Neural progenitor cell (in vitro differentiated cells): ENCODE measurements at regions not wholly inside any gene's neighbourhood (a gene's known extent, or its start where the extent isn't known, plus 50 kb on each side); places are given as distances from the start of the nearest gene placed in this dataset.

ENCODE experiments used
- DNase-seq: peaks from one replicate; pipeline ENCODE4 v3.0.0-alpha.2; 2016; ENCODE audit warnings: low spot score
- H2AFZ ChIP-seq: fragments of 200-600 bp; sonication (generic); replicated peaks from 2 replicates; pipeline ENCODE4 v1.6.1; 2016; ENCODE audit warnings: antibody characterized with exemption
- H3F3A ChIP-seq: fragments of 200-600 bp; sonication (generic); 2 replicates; pipeline ENCODE4 v1.6.1; 2016; ENCODE audit warnings: antibody characterized with exemption, low read depth
- H3K27ac ChIP-seq: fragments of 200-600 bp; sonication (generic); 2 replicates; pipeline ENCODE4 v1.5.1; 2016; ENCODE audit warnings: mild to moderate bottlenecking
- H3K27me3 ChIP-seq: fragments of 200-600 bp; sonication (generic); 2 replicates; pipeline ENCODE4 v1.6.1; 2016; ENCODE audit warnings: mild to moderate bottlenecking, moderate library complexity
- H3K36me3 ChIP-seq: fragments of 200-600 bp; sonication (generic); 2 replicates; pipeline ENCODE4 v1.5.1; 2016
- H3K4me1 ChIP-seq: fragments of 200-600 bp; sonication (generic); 2 replicates; pipeline ENCODE4 v1.6.1; 2016; ENCODE audit warnings: mixed run types
- H3K4me2 ChIP-seq: fragments of 200-600 bp; sonication (generic); 2 replicates; pipeline ENCODE4 v1.6.1; 2016
- H3K4me3 ChIP-seq: fragments of 200-600 bp; sonication (generic); 2 replicates; pipeline ENCODE4 v1.5.1; 2016
- H3K79me2 ChIP-seq: fragments of 200-600 bp; sonication (generic); 2 replicates; pipeline ENCODE4 v1.6.1; 2016; ENCODE audit warnings: low read depth
- H3K9ac ChIP-seq: fragments of 200-600 bp; sonication (generic); 2 replicates; pipeline ENCODE4 v1.6.1; 2016
- H3K9me3 ChIP-seq: fragments of 200-600 bp; sonication (generic); 2 replicates; pipeline ENCODE4 v1.5.1; 2016; ENCODE audit warnings: low read depth
- H4K20me1 ChIP-seq: fragments of 200-600 bp; sonication (generic); 2 replicates; pipeline ENCODE4 v1.6.1; 2016; ENCODE audit warnings: low read depth
- H3K27ac Mint-ChIP-seq: 3 replicates; pipeline ENCODE4 v1.8.0; 2021; ENCODE audit warnings: mixed read lengths
- H3K27me3 Mint-ChIP-seq: 2 replicates; pipeline ENCODE4 v1.8.0; 2022; ENCODE audit warnings: low read depth, mild to moderate bottlenecking, inconsistent platforms, moderate library complexity, mixed read lengths; ENCODE audit not compliant: insufficient read depth
- H3K36me3 Mint-ChIP-seq: 3 replicates; pipeline ENCODE4 v1.8.0; 2021; ENCODE audit warnings: mixed read lengths
- H3K4me1 Mint-ChIP-seq: 3 replicates; pipeline ENCODE4 v1.8.0; 2021; ENCODE audit warnings: mixed read lengths
- H3K4me3 Mint-ChIP-seq: 3 replicates; pipeline ENCODE4 v1.8.0; 2021; ENCODE audit warnings: mild to moderate bottlenecking, moderate library complexity, mixed read lengths
- H3K9me3 Mint-ChIP-seq: 3 replicates; pipeline ENCODE4 v1.8.0; 2020; ENCODE audit warnings: mixed read lengths
- EZH2 ChIP-seq: fragments of 200-600 bp; sonication (generic); IDR thresholded peaks from 2 replicates; pipeline ENCODE4 v1.6.1; 2017; ENCODE audit warnings: antibody characterized with exemption, mild to moderate bottlenecking, moderate library complexity
- EZH2phosphoT487 ChIP-seq: fragments of 200-600 bp; sonication (generic); IDR thresholded peaks from 2 replicates; pipeline ENCODE4 v1.6.1; 2017; ENCODE audit warnings: antibody characterized with exemption
- TF ChIP-seq, protein P1 (sequence below): fragments of 200-600 bp; sonication (generic); IDR thresholded peaks from 2 replicates; pipeline ENCODE4 v1.5.1; 2017; ENCODE audit warnings: antibody characterized with exemption, mild to moderate bottlenecking

DNA sequence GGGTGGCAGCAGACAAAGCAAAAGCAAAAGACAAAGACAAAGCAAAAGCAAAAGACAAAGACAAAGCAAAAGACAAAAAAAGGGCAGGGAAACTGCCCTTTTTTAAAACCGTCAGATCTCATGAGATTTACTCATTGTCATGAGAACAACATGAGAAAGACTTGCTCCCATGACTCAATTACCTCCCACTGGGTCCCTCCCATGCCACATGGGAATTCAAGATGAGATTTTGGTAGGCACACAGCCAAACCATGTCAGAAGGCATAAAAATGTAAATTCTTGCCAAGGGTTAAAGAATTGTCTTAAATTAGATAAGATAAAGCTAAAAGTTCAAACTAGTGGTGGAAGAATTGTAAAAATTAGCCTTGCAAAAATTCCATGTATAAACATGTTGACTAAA is 419.7 kb downstream of the TRAM1L1 start:
- Mint-ChIP-seq H3K27me3 (peaks cover 3% of the 10 kb centered on the region), H3K27ac (no peak overlapping the region), H3K4me1 (no peaks in the 10 kb centered on the region), H3K4me3 (no peak overlapping the region), H3K9me3 (peaks cover 6% of the 10 kb centered on the region), H3K36me3 (no peaks in the 10 kb centered on the region)
- H3K27ac ChIP-seq = no peak overlapping the region
- no peaks in the 10 kb centered on the region for H3K36me3 ChIP-seq
- peak; percentile 1 for DNase-seq
- H3K4me2 ChIP-seq = no peak overlapping the region
- H3K4me3 ChIP-seq = no peak overlapping the region
- no peaks in the 10 kb centered on the region for H3K9me3 ChIP-seq
- TF ChIP-seq EZH2phosphoT487 (no peak), EZH2 (no peak)
- TF ChIP-seq, protein P1, sequence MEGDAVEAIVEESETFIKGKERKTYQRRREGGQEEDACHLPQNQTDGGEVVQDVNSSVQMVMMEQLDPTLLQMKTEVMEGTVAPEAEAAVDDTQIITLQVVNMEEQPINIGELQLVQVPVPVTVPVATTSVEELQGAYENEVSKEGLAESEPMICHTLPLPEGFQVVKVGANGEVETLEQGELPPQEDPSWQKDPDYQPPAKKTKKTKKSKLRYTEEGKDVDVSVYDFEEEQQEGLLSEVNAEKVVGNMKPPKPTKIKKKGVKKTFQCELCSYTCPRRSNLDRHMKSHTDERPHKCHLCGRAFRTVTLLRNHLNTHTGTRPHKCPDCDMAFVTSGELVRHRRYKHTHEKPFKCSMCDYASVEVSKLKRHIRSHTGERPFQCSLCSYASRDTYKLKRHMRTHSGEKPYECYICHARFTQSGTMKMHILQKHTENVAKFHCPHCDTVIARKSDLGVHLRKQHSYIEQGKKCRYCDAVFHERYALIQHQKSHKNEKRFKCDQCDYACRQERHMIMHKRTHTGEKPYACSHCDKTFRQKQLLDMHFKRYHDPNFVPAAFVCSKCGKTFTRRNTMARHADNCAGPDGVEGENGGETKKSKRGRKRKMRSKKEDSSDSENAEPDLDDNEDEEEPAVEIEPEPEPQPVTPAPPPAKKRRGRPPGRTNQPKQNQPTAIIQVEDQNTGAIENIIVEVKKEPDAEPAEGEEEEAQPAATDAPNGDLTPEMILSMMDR = no peak
- no peak overlapping the region for H2AFZ ChIP-seq
- H3K27me3 ChIP-seq = no peaks in the 10 kb centered on the region
- no peaks in the 10 kb centered on the region for H3K4me1 ChIP-seq
- H3F3A ChIP-seq = no peaks in the 10 kb centered on the region
- H4K20me1 ChIP-seq = no peaks in the 10 kb centered on the region
- H3K9ac ChIP-seq = no peak overlapping the region
- H3K79me2 ChIP-seq = no peaks in the 10 kb centered on the region

DNA sequence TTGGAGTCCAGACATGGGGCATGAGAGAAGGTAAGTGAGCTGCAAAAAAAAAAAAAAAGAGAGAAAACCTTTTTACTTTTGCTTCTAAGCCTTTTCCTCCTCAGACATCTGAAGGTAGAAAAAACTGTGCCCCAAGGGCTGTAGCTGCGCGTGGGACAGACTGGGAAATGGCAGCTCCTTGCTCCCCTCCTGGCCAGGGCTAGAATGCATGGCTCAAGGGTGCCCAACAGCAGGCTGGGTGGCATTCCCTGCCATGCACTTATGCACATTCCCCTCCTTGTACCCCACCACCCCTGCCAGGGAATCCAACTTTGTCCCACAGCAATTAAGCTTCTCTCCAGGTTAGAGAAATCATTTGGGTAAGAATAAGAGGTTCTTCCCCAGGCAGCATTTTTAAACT is 421.2 kb downstream of the TRAM1L1 start:
- peak; percentile 4 for DNase-seq
- H3K27ac Mint-ChIP-seq = no peak overlapping the region
- no peaks in the 10 kb centered on the region for H3K79me2 ChIP-seq
- H2AFZ ChIP-seq = no peak overlapping the region
- H3K27ac ChIP-seq = no peak overlapping the region
- H3K27me3 Mint-ChIP-seq = peaks cover 3% of the 10 kb centered on the region
- H3F3A ChIP-seq = no peaks in the 10 kb centered on the region
- no peak overlapping the region for H3K4me3 Mint-ChIP-seq
- H3K9me3 Mint-ChIP-seq = peaks cover 14% of the 10 kb centered on the region
- no peak overlapping the region for H3K9ac ChIP-seq
- no peaks in the 10 kb centered on the region for H3K9me3 ChIP-seq
- no peak for TF ChIP-seq EZH2phosphoT487
- TF ChIP-seq, protein P1 = no peak
- TF ChIP-seq EZH2 = no peak
- H3K36me3 Mint-ChIP-seq = no peaks in the 10 kb centered on the region
- H3K4me3 ChIP-seq = no peak overlapping the region
- H4K20me1 ChIP-seq = no peaks in the 10 kb centered on the region
- no peak overlapping the region for H3K4me2 ChIP-seq
- no peaks in the 10 kb centered on the region for H3K27me3 ChIP-seq
- H3K4me1 ChIP-seq = no peaks in the 10 kb centered on the region
- H3K36me3 ChIP-seq = no peaks in the 10 kb centered on the region
- H3K4me1 Mint-ChIP-seq = no peaks in the 10 kb centered on the region

DNA sequence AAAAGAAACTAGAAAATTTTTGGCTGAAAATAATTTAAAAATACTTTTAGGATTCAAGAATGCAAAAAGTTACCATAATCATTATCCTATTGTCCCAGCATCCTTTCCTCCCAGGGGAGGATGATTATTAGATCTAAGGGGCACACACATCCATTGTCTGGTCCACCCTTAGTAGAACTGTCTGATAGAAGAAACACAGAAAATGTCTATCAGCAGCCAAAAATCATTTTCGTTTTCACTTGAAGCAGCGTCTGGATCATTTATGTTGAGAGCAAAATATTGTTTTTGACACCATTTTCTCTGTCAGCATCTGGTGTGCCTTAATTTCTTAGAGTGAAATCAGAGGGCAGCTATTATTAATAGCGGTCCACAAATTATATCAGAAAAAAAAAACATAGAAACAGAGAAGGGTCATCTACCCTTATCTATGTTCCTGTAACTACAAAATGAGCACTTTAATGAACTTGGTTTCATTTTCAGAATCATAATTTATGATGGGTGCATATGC is 446.3 kb downstream of the TRAM1L1 start:
- no peak for TF ChIP-seq EZH2
- TF ChIP-seq, protein P1 = no peak
- TF ChIP-seq EZH2phosphoT487 = no peak
- DNase-seq = no peak
- H3K9me3 ChIP-seq = no peaks in the 10 kb centered on the region
- no peak overlapping the region for H3K4me2 ChIP-seq
- Mint-ChIP-seq H3K9me3 (no peaks in the 10 kb centered on the region), H3K27ac (no peak overlapping the region), H3K4me3 (no peak overlapping the region), H3K36me3 (no peaks in the 10 kb centered on the region), H3K27me3 (no peaks in the 10 kb centered on the region), H3K4me1 (no peaks in the 10 kb centered on the region)
- no peak overlapping the region for H2AFZ ChIP-seq
- H3K4me3 ChIP-seq = no peak overlapping the region
- H3K79me2 ChIP-seq = no peaks in the 10 kb centered on the region
- no peak overlapping the region for H3K27ac ChIP-seq
- no peaks in the 10 kb centered on the region for H3K36me3 ChIP-seq
- no peaks in the 10 kb centered on the region for H3F3A ChIP-seq
- no peaks in the 10 kb centered on the region for H3K4me1 ChIP-seq
- no peak overlapping the region for H3K9ac ChIP-seq
- H4K20me1 ChIP-seq = no peaks in the 10 kb centered on the region
- no peaks in the 10 kb centered on the region for H3K27me3 ChIP-seq

DNA sequence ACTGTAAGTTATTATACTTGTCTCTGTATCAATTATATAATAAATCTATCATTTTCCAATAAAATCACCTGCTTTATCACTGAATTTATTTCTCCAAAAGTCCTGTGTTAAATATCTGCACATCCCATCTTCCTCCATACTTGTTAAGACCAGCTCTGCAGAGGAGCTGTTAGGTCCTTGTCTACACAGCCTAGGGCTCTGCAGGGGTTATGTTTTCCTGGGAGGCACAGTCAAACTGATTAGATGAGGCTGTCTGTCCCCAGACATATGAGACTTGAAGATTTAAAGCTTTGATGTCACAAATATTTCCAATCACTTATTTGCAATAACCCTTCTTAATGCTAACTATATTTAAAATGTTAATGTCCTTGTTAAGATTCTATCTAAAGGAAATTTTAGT is 446.8 kb downstream of the TRAM1L1 start:
- no peak for DNase-seq
- Histone ChIP-seq H4K20me1 (no peaks in the 10 kb centered on the region), H3K79me2 (no peaks in the 10 kb centered on the region), H3K9me3 (no peaks in the 10 kb centered on the region), H3F3A (no peaks in the 10 kb centered on the region), H3K27ac (no peak overlapping the region), H3K4me1 (no peaks in the 10 kb centered on the region), H3K36me3 (no peaks in the 10 kb centered on the region), H3K4me3 (no peak overlapping the region), H3K27me3 (no peaks in the 10 kb centered on the region), H3K4me2 (no peak overlapping the region), H3K9ac (no peak overlapping the region), H2AFZ (no peak overlapping the region)
- Mint-ChIP-seq H3K27me3 (no peaks in the 10 kb centered on the region), H3K36me3 (no peaks in the 10 kb centered on the region), H3K27ac (no peak overlapping the region), H3K4me3 (no peak overlapping the region), H3K9me3 (no peaks in the 10 kb centered on the region), H3K4me1 (no peaks in the 10 kb centered on the region)
- TF ChIP-seq EZH2phosphoT487 (no peak), EZH2 (no peak)
- TF ChIP-seq, protein P1 = no peak
